Lower lobe of right lung (tissue), 2 donors: ENCODE measurements at regions not wholly inside any gene's neighbourhood (a gene's known extent, or its start where the extent isn't known, plus 50 kb on each side); places are given as distances from the start of the nearest gene placed in this dataset.

Experiments used
- ATAC-seq, 2 donors: fragments of 200-7000 bp; cut with Tn5 transposase; one replicate each; pipeline ENCODE4 v1.9.1; 2020 to 2022; ENCODE audit warnings: mild to moderate bottlenecking in 2 of 2, moderate library complexity in 2 of 2
- DNase-seq: peaks from one replicate; pipeline ENCODE4 v3.0.0-alpha.2; 2020
- H3K27ac ChIP-seq: fragments of 200-600 bp; one replicate; pipeline ENCODE4 v1.8.0; 2022
- H3K27me3 ChIP-seq: fragments of 200-600 bp; one replicate; pipeline ENCODE4 v1.8.0; 2022; ENCODE audit warnings: low read depth
- H3K36me3 ChIP-seq: fragments of 200-600 bp; one replicate; pipeline ENCODE4 v1.8.0; 2022; ENCODE audit warnings: mild to moderate bottlenecking
- H3K4me1 ChIP-seq: fragments of 200-600 bp; one replicate; pipeline ENCODE4 v1.8.0; 2022
- H3K4me3 ChIP-seq: fragments of 200-600 bp; one replicate; pipeline ENCODE4 v1.8.0; 2022; ENCODE audit warnings: mild to moderate bottlenecking
- H3K9me3 ChIP-seq: fragments of 200-600 bp; one replicate; pipeline ENCODE4 v1.8.0; 2022
- intact Hi-C: fragments of 100-400 bp; cut with DNase I; formaldehyde crosslinking; loops from one replicate; pipeline ENCODE4 v1.11.0; 2022
- TF ChIP-seq, protein P1 (sequence below): fragments of 200-600 bp; IDR thresholded peaks from one replicate; pipeline ENCODE4 v1.8.0; 2022; ENCODE audit warnings: antibody characterized with exemption, mild to moderate bottlenecking
- donor health status: DM: no; HTN: yes; CAD: no; lungs with severe emphysema.

DNA sequence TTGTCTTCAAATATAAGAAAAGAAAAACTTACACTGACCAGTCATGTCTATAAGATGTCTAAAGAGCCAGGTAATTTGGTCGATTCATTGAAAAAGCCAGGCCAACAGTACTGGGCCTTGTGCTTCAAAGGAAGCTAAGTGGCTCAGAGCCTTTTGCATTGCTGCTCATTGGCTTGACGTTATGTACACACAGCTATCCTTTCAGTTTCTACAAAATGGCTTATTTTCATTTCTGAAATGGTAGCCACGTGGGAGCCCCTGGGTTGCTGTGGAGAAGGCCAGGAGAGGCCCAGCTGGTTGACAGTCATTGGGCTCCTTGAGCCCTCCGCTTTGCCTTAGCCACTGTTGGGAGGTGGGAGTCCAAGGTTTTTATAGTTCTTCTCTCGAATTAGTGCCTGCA is 199.1 kb upstream of the CXorf66 start:
- H3K27ac ChIP-seq, result no peak overlapping the region
- no peaks in the 10 kb centered on the region for H3K36me3 ChIP-seq
- H3K4me3 ChIP-seq, result no peak overlapping the region
- intact Hi-C loops, result no loop called here
- no peaks in the 10 kb centered on the region for H3K4me1 ChIP-seq
- ATAC-seq (no peak), DNase-seq (no peak)
- no peaks in the 10 kb centered on the region for H3K9me3 ChIP-seq
- H3K27me3 ChIP-seq, result no peaks in the 10 kb centered on the region
- TF ChIP-seq, protein P1, sequence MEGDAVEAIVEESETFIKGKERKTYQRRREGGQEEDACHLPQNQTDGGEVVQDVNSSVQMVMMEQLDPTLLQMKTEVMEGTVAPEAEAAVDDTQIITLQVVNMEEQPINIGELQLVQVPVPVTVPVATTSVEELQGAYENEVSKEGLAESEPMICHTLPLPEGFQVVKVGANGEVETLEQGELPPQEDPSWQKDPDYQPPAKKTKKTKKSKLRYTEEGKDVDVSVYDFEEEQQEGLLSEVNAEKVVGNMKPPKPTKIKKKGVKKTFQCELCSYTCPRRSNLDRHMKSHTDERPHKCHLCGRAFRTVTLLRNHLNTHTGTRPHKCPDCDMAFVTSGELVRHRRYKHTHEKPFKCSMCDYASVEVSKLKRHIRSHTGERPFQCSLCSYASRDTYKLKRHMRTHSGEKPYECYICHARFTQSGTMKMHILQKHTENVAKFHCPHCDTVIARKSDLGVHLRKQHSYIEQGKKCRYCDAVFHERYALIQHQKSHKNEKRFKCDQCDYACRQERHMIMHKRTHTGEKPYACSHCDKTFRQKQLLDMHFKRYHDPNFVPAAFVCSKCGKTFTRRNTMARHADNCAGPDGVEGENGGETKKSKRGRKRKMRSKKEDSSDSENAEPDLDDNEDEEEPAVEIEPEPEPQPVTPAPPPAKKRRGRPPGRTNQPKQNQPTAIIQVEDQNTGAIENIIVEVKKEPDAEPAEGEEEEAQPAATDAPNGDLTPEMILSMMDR, result no peak

DNA sequence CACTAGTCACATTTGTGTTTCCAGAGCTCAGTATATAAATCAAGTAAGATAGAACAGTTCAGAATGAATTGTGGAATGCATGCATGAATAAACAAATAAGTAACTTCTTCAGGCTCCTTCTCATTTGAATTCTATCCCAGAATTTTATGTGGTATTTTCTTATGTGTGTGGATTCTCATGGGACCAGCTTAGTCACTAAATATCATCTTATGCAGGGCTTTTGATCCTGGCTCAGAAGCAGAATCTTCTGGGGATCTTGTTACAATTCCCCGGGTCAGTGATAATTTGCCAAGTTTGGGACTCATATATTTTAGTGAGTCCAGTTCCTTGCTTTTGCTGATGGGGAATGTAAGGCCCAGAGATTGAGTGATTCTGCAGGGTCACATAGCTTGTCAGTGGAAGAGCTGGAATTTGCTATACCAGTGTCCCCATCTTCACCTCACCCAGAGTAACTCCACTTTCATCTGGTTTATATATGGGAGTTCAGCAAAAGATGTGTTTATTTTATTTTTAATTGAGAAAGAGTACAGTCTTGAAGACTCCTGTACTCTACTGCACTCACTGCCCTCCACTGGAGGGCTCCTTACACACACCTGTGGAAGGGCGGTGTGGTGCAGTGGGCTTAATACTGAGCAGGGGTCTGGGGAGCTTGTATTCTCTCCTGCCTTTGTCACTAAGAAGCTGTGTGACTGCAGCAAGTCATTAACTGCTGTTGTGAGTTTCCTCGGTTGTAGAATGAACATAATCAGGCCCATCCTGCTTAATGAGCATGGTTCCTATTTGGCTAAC is 198.2 kb upstream of the CXorf66 start:
- TF ChIP-seq, protein P1, result no peak
- Histone ChIP-seq H3K27ac (no peak overlapping the region), H3K4me1 (no peaks in the 10 kb centered on the region), H3K9me3 (no peaks in the 10 kb centered on the region), H3K4me3 (no peak overlapping the region), H3K36me3 (no peaks in the 10 kb centered on the region), H3K27me3 (no peaks in the 10 kb centered on the region)
- no peak for ATAC-seq
- DNase-seq, result no peak
- intact Hi-C loops, result no loop called here

DNA sequence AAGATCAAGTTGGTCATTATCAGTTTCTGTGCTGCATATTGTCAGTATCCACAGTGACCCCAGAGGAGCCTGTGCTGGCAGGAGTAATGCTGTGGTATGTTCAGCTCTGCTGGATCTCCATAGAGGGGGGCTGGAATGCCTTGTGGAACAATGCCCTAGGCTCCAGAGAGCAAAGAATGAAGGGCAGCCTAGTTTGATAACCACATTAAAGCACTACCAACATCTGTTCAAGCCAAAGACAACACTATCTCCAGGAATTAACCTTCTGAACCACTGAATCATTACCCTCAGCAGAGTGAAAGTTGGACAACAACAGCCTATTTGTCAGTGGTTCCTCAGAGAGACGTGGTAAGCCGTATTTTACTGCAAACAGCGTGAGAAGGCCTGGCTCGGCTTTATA is 192.3 kb upstream of the CXorf66 start:
- DNase-seq (no peak), ATAC-seq (no peak)
- TF ChIP-seq, protein P1, result no peak
- Histone ChIP-seq H3K4me3 (no peak overlapping the region), H3K27me3 (no peaks in the 10 kb centered on the region), H3K36me3 (no peaks in the 10 kb centered on the region), H3K4me1 (no peaks in the 10 kb centered on the region), H3K27ac (no peak overlapping the region), H3K9me3 (no peaks in the 10 kb centered on the region)
- intact Hi-C loops, result no loop called here

DNA sequence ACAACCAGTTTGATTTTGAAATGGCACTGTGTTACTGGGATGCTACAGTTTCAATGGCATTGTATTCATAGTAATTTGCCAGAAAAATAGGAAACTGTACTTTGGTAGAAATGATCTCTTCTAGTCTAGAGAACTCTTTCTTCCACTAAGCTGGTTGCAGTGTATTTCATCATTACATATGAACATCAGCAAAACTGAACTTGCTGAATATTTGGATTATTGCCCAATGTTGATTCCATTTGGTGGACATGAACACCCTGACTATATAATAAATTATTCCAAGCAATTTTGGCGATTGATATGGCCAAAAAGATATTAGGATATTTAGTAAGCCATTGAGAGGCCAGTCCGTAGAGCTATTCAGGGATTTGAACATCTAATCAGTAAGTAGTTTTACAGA is 191.8 kb upstream of the CXorf66 start:
- Histone ChIP-seq H3K4me1 (no peaks in the 10 kb centered on the region), H3K9me3 (no peaks in the 10 kb centered on the region), H3K36me3 (no peaks in the 10 kb centered on the region), H3K27ac (no peak overlapping the region), H3K27me3 (no peaks in the 10 kb centered on the region), H3K4me3 (no peak overlapping the region)
- TF ChIP-seq, protein P1, result no peak
- DNase-seq (no peak), ATAC-seq (no peak)
- intact Hi-C loops, result no loop called here

DNA sequence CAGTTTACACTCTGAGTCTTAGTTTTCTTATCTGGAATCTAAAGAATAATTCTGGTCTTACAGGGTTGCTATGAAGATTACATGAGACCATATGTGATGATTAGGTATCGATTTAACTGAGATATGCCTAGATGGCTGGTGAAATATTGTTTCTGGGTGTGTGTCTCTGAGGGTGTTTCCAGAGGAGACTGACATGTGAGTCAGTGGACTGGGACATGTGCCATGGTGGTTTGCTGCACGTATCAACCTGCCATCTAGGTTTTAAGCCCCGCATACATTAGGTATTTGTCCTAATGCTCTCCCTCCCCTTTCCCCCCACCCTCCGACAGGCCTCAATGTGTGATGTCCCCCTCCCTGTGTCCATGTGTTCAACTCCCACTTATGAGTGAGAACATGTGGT is 186.0 kb upstream of the CXorf66 start:
- Histone ChIP-seq H3K27ac (no peak overlapping the region), H3K36me3 (no peaks in the 10 kb centered on the region), H3K27me3 (no peaks in the 10 kb centered on the region), H3K9me3 (no peaks in the 10 kb centered on the region), H3K4me3 (no peak overlapping the region), H3K4me1 (no peaks in the 10 kb centered on the region)
- TF ChIP-seq, protein P1, result no peak
- DNase-seq, result no peak
- ATAC-seq, result no peak
- intact Hi-C loops, result no loop called here
